ENCODE measurements at regions not wholly inside any gene's neighbourhood (a gene's known extent, or its start where the extent isn't known, plus 50 kb on each side); places are given as distances from the start of the nearest gene placed in this dataset.

DNA sequence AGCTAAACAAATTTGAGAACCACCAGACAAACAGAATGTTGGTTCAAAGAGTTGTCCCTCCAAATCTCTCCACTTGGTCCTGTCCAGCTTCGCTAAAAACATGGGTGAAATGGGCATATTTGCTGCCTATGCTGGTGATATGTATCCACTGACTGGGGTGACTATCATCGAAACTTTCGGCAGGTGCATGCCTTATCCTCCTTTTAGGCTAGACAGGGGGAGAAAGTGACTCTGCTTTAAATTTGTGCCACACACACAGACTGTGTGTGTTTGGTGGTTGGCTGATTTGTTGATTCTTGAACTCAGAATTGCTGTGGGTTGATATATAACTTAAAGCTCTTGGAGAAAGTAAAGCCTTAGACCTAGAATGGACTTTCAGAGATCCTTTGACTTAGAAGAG, 324.1 kb upstream of the NT5C1B start:
- Histone ChIP-seq H3K4me2 (ENCODE audit: insufficient read depth, low read length) (no peak overlapping the region), H3K27ac (ENCODE audit: insufficient read depth, low read depth, low read length) (no peak overlapping the region), H3K9me3 (replicated peaks; ENCODE audit: control insufficient read depth, insufficient read depth, low read length) (no peaks in the 10 kb centered on the region), H3K9ac (replicated peaks; ENCODE audit: extremely low read depth, insufficient read depth, low read length) (no peak overlapping the region), H3K79me2 (ENCODE audit: control insufficient read depth, insufficient read depth, low read length) (no peaks in the 10 kb centered on the region), H2AFZ (ENCODE audit: low read depth, low read length) (no peak overlapping the region), H4K20me1 (replicated peaks; ENCODE audit: control insufficient read depth, extremely low read depth, insufficient read depth, low read length) (no peaks in the 10 kb centered on the region), H3K36me3 (ENCODE audit: control insufficient read depth in 2 of 2, extremely low read depth in 1 of 2, insufficient read depth in 2 of 2, low read length in 2 of 2) (no peaks in the 10 kb centered on the region), H3K9me1 (replicated peaks; ENCODE audit: control insufficient read depth, extremely low read depth, insufficient read depth, low read length) (no peaks in the 10 kb centered on the region), H3K27me3 (ENCODE audit: control insufficient read depth in 2 of 2, insufficient read depth in 2 of 2, low read length in 2 of 2) (no peaks in the 10 kb centered on the region), H3K4me1 (ENCODE audit: control insufficient read depth, extremely low read depth, insufficient read depth, low read length) (no peaks in the 10 kb centered on the region), H3K4me3 (replicated peaks in 1 of 3; ENCODE audit: insufficient read depth in 1 of 3, low read depth in 1 of 3, low read length in 3 of 3) (no peak overlapping the region)
- POLR2A ChIA-PET, result no interaction called here
- dilution Hi-C loops (cut with MboI; ENCODE audit: extremely low pct_ligation_motif_present, low sequenced_read_pairs), result no loop called here
- intact Hi-C loops (cut with micrococcal nuclease), result no loop called here
- no TSS peak for BruUV-seq (replicated peaks)
- DNase-seq (ENCODE audit: low read depth, low spot score) (no peak), FAIRE-seq (no peak)
- CTCF ChIA-PET, result no interaction called here
- no peak for TF ChIP-seq GATA2 (IDR thresholded peaks at IDR 0.05; ENCODE audit: insufficient read depth, insufficient read length, low read depth, low read length)
- TF ChIP-seq POLR2AphosphoS5 (IDR thresholded peaks at IDR 0.05; ENCODE audit: insufficient read depth, low read depth, low read length), result no peak
- no peak for TF ChIP-seq JUN (IDR thresholded peaks at IDR 0.05; ENCODE audit: borderline replicate concordance, insufficient read depth, insufficient read length, low read depth)
- no peak for TF ChIP-seq MYC (IDR thresholded peaks at IDR 0.05; ENCODE audit: low read depth, low read length)
- TF ChIP-seq, protein P1, sequence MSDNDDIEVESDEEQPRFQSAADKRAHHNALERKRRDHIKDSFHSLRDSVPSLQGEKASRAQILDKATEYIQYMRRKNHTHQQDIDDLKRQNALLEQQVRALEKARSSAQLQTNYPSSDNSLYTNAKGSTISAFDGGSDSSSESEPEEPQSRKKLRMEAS (IDR thresholded peaks at IDR 0.05; ENCODE audit: insufficient read depth, insufficient read length), result no peak
- no peak for TF ChIP-seq EZH2 (IDR thresholded peaks at IDR 0.05; ENCODE audit: borderline replicate concordance, low read depth, low read length, severe bottlenecking)
- no peak for TF ChIP-seq POLR2A (IDR thresholded peaks at IDR 0.05; ENCODE audit: low read depth, low read length)
- no peak for TF ChIP-seq CTCF (IDR thresholded peaks at IDR 0.05; ENCODE audit: extremely low read depth in 1 of 2, insufficient read depth in 1 of 2, low read depth in 1 of 2, low read length in 2 of 2)
- no peak for TF ChIP-seq FOS (IDR thresholded peaks at IDR 0.05; ENCODE audit: borderline replicate concordance, insufficient read depth, low read length)

All from endothelial cell of umbilical vein (primary cell).